ENCODE measurements at regions not wholly inside any gene's neighbourhood (a gene's known extent, or its start where the extent isn't known, plus 50 kb on each side); places are given as distances from the start of the nearest gene placed in this dataset.

GRCh38 chr1:58430421-58431275, 115.9 kb downstream of the OMA1 start:
- DNase-seq: no peak

- DNase-seq: no peak
Observed at GRCh38 chr1:58426918-58427317, 119.6 kb downstream of the OMA1 start.

GRCh38 chr1:58422436-58422835, 124.1 kb downstream of the OMA1 start:
- DNase-seq: no peak

GRCh38 chr1:58418283-58419228, 128.0 kb downstream of the OMA1 start:
- no peak for DNase-seq

GRCh38 chr1:58412071-58412580, 134.4 kb downstream of the OMA1 start:
- no peak for DNase-seq

- DNase-seq: no peak
Observed at GRCh38 chr1:58409890-58410289, 136.6 kb downstream of the OMA1 start.

- no peak for DNase-seq
Observed at GRCh38 chr1:58409336-58409735, 137.2 kb downstream of the OMA1 start.

- no peak for DNase-seq
Observed at GRCh38 chr1:58406301-58407071, 140.0 kb downstream of the OMA1 start.

- no peak for DNase-seq
Observed at GRCh38 chr1:58405660-58406059, 140.9 kb downstream of the OMA1 start.

- DNase-seq: no peak
Observed at GRCh38 chr1:58403894-58404293, 142.6 kb downstream of the OMA1 start.

GRCh38 chr1:58402444-58402843, 144.1 kb downstream of the OMA1 start:
- DNase-seq: no peak

GRCh38 chr1:58401991-58402390, 144.5 kb downstream of the OMA1 start:
- no peak for DNase-seq

GRCh38 chr1:58399176-58399575, 147.3 kb downstream of the OMA1 start:
- DNase-seq: no peak

GRCh38 chr1:58398714-58399113, 147.8 kb downstream of the OMA1 start:
- DNase-seq: no peak

GRCh38 chr1:58397187-58397820, 149.2 kb downstream of the OMA1 start:
- DNase-seq: no peak

GRCh38 chr1:58396150-58396549, 150.4 kb downstream of the OMA1 start:
- DNase-seq: no peak

- DNase-seq: no peak
Observed at GRCh38 chr1:58395355-58395754, 151.2 kb downstream of the OMA1 start.

GRCh38 chr1:58392083-58392482, 154.4 kb downstream of the OMA1 start:
- DNase-seq: no peak

- no peak for DNase-seq
Observed at GRCh38 chr1:58391514-58391913, 155.0 kb downstream of the OMA1 start.

GRCh38 chr1:58391056-58391455, 155.5 kb downstream of the OMA1 start:
- no peak for DNase-seq

- no peak for DNase-seq
Observed at GRCh38 chr1:58390091-58390490, 156.4 kb downstream of the OMA1 start.

GRCh38 chr1:58380345-58380744, 166.2 kb downstream of the OMA1 start:
- DNase-seq: no peak

Data from NCI-H1105 (cell line).